ENCODE measurements at regions not wholly inside any gene's neighbourhood (a gene's known extent, or its start where the extent isn't known, plus 50 kb on each side); places are given as distances from the start of the nearest gene placed in this dataset.

GRCh38 chr4:171588764-171589163, 224.4 kb upstream of the GALNTL6 start:
- no peaks in the 10 kb centered on the region for H3K36me3 ChIP-seq
- H3K4me3 ChIP-seq, result no peak overlapping the region
- H3K4me1 ChIP-seq, result no peaks in the 10 kb centered on the region
- TF ChIP-seq CTCF (IDR thresholded peaks at IDR 0.05), result no peak
- DNase-seq (ENCODE audit: low spot score), result no peak
- H3K9me3 ChIP-seq, result no peaks in the 10 kb centered on the region
- H3K27me3 ChIP-seq, result no peaks in the 10 kb centered on the region
- H3K27ac ChIP-seq, result no peak overlapping the region

- Histone ChIP-seq H3K9me3 (no peaks in the 10 kb centered on the region), H3K27ac (no peak overlapping the region), H3K36me3 (no peaks in the 10 kb centered on the region), H3K27me3 (no peaks in the 10 kb centered on the region), H3K4me3 (no peak overlapping the region), H3K4me1 (no peaks in the 10 kb centered on the region)
- TF ChIP-seq CTCF (IDR thresholded peaks at IDR 0.05), result no peak
- DNase-seq (ENCODE audit: low spot score), result no peak
Observed at GRCh38 chr4:171588051-171588545, 225.1 kb upstream of the GALNTL6 start.

- no peak overlapping the region for H3K4me3 ChIP-seq
- H3K27me3 ChIP-seq, result no peaks in the 10 kb centered on the region
- TF ChIP-seq CTCF (IDR thresholded peaks at IDR 0.05), result no peak
Observed at GRCh38 chr4:171583790-171584189, 229.4 kb upstream of the GALNTL6 start.

GRCh38 chr4:171582961-171583581, 230.1 kb upstream of the GALNTL6 start:
- Histone ChIP-seq H3K4me1 (no peaks in the 10 kb centered on the region), H3K4me3 (no peak overlapping the region), H3K9me3 (no peaks in the 10 kb centered on the region), H3K36me3 (no peaks in the 10 kb centered on the region), H3K27ac (no peak overlapping the region), H3K27me3 (no peaks in the 10 kb centered on the region)
- no peak for DNase-seq (ENCODE audit: low spot score)
- no peak for TF ChIP-seq CTCF (IDR thresholded peaks at IDR 0.05)

More at GRCh38 chr4:171583790-171584189, 229.4 kb upstream of the GALNTL6 start:
- Histone ChIP-seq H3K9me3 (no peaks in the 10 kb centered on the region), H3K4me1 (no peaks in the 10 kb centered on the region), H3K36me3 (no peaks in the 10 kb centered on the region), H3K27ac (no peak overlapping the region)
- no peak for DNase-seq (ENCODE audit: low spot score)

- Histone ChIP-seq H3K27ac (no peak overlapping the region), H3K9me3 (no peaks in the 10 kb centered on the region), H3K27me3 (no peaks in the 10 kb centered on the region), H3K36me3 (no peaks in the 10 kb centered on the region), H3K4me3 (no peak overlapping the region), H3K4me1 (no peaks in the 10 kb centered on the region)
- DNase-seq (ENCODE audit: low spot score), result no peak
- no peak for TF ChIP-seq CTCF (IDR thresholded peaks at IDR 0.05)
Observed at GRCh38 chr4:171573181-171573580, 240.0 kb upstream of the GALNTL6 start.

All from right atrium auricular region (tissue), 2 donors.